Ovary (tissue), 7 donors: ENCODE measurements at regions not wholly inside any gene's neighbourhood (a gene's known extent, or its start where the extent isn't known, plus 50 kb on each side); places are given as distances from the start of the nearest gene placed in this dataset.

Experiments
- DNase-seq, 5 donors: peaks; one replicate each; pipeline ENCODE4 v3.0.0-alpha.2; 2019 to 2020
- H3K27ac ChIP-seq, 2 donors: fragments of 200-600 bp; one replicate each; pipeline versions ENCODE4 v1.5.1 to v1.8.0; 2019 to 2022
- H3K27me3 ChIP-seq: fragments of 200-600 bp; one replicate; pipeline ENCODE4 v1.8.0; 2022
- H3K36me3 ChIP-seq: fragments of 200-600 bp; sonication (generic); one replicate; pipeline ENCODE4 v1.5.1; 2019
- H3K4me1 ChIP-seq: one replicate; pipeline ENCODE4 v1.8.1; 2013; ENCODE audit warnings: mild to moderate bottlenecking, moderate library complexity; ENCODE audit not compliant: insufficient read depth
- H3K4me3 ChIP-seq: fragments of 200-600 bp; sonication (generic); one replicate; pipeline ENCODE4 v1.5.1; 2017
- H3K9me3 ChIP-seq, 2 donors: fragments of 200-600 bp in 1 of 2; sonication (generic) in 1 of 2; one replicate each; pipeline versions ENCODE4 v1.5.1 to v1.8.1; 2013 to 2019; ENCODE audit warnings: mild to moderate bottlenecking in 1 of 2, moderate library complexity in 1 of 2
- CTCF ChIP-seq, 3 donors: fragments of 450-650 bp in 2 of 3; fragments of 200-600 bp in 1 of 3; IDR thresholded peaks; one replicate each; pipeline versions ENCODE4 v1.5.1 to v1.8.0; 2016 to 2022; ENCODE audit warnings: antibody characterized with exemption in 3 of 3, mild to moderate bottlenecking in 1 of 3
- EP300 ChIP-seq: sonication (generic); formaldehyde crosslinking; IDR thresholded peaks from one replicate; pipeline ENCODE4 v1.6.1; 2017; ENCODE audit warnings: antibody characterized with exemption
- POLR2A ChIP-seq: fragments of 450-650 bp; IDR thresholded peaks from one replicate; pipeline ENCODE4 v1.6.1; 2017; ENCODE audit warnings: antibody characterized with exemption, mild to moderate bottlenecking, moderate library complexity
- WGBS, 3 donors: extraction: QIAGEN DNeasy Blood & Tissue Kit in 1 of 3; methylation state at CpG; one replicate each; pipeline versions ENCODE4 v1.1.5 to v1.1.7; 2013 to 2017; 5-methylcytosine and 5-hydroxymethylcytosine counted together
- intact Hi-C, 4 donors: fragments of 100-400 bp; cut with DNase I; formaldehyde crosslinking; loops; one replicate each; pipeline versions ENCODE4 v1.11.0 to v1.15.1; 2022 to 2023
- donor health status: DM: no; HTN: no; CAD: no; lungs with moderate emphysema.
- donor health status: DM: no; HTN: no; CAD: no.
- donor health status: Bipolar disorder and iron deficiency.
- donor health status: DM: no; HTN: no; CAD: no.
- donor health status: DM: yes; HTN: yes; CAD: no.

- no peak for DNase-seq
- Histone ChIP-seq H3K4me1 (no peaks in the 10 kb centered on the region), H3K36me3 (no peaks in the 10 kb centered on the region), H3K9me3 (no peaks in the 10 kb centered on the region), H3K4me3 (no peak overlapping the region), H3K27ac (no peak overlapping the region), H3K27me3 (no peaks in the 10 kb centered on the region)
- TF ChIP-seq EP300 = no peak
- TF ChIP-seq CTCF (IDR thresholded peaks at IDR 0.05) = no peak
- TF ChIP-seq POLR2A = no peak
- WGBS, 3 donors = 35 to 45% (median 39%) methylated on average over 11 of the region's 11 CpGs
- intact Hi-C loops = no loop called here
These were observed 118.5 kb upstream of the SALL3 start for GRCh38 chr18:78861116-78861515.

DNA sequence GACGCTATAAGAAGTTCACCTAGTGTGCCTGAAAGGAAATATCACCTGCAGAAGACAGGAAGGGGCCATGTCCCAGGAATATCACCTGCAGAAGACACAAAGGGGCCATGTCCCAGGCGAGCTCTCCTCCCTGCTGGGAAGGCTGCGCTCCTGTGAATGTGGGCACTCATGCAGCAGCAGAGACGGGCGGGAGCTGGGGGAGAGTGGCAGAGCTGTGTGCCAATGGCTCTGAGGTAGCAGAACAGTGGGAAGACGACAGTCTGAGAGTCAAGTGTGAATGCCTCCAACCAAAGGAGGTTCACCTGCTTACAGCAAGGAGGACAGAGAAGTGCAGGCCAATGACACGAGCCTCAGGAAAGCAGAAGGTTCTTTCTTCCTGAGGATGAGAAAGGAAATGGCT, 117.9 kb upstream of the SALL3 start:
- Histone ChIP-seq H3K27me3 (no peaks in the 10 kb centered on the region), H3K9me3 (no peaks in the 10 kb centered on the region), H3K36me3 (no peaks in the 10 kb centered on the region), H3K4me3 (no peak overlapping the region), H3K27ac (no peak overlapping the region), H3K4me1 (no peaks in the 10 kb centered on the region)
- no peak for DNase-seq
- WGBS, 3 donors = 65 to 80% (median 69%) methylated on average over 7 of the region's 7 CpGs
- TF ChIP-seq POLR2A (no peak), EP300 (no peak), CTCF (IDR thresholded peaks at IDR 0.05) (no peak)
- intact Hi-C loops = no loop called here

DNA sequence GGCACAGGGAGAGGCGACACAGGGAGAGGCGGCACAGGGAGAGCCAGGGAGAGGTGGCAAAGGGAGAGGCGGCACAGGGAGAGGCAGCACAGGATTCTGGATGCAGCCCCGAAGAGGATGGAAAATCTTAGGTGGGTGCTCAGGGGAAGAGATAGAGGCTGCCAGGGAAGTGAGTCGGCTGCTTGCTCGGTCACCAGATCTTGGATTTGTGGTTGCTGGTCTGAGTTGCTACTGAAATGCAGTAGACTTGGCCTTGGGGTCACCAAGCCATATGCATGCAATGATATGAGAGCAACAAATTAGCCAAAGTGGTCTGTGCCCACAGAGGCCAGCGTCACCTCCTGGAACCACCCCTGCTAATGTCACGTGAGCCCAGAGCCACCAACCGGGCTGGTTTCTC, 117.2 kb upstream of the SALL3 start:
- no peak for DNase-seq
- 88 to 91% (median 89%) methylated on average over 9 of the region's 9 CpGs for WGBS, 3 donors

GRCh38 chr18:78865056-78865598, 114.5 kb upstream of the SALL3 start:
- DNase-seq = no peak
- intact Hi-C loops = no loop called here
- Histone ChIP-seq H3K4me3 (no peak overlapping the region), H3K4me1 (no peaks in the 10 kb centered on the region), H3K27ac (no peak overlapping the region), H3K27me3 (no peaks in the 10 kb centered on the region), H3K36me3 (no peaks in the 10 kb centered on the region), H3K9me3 (no peaks in the 10 kb centered on the region)
- TF ChIP-seq EP300 (no peak), POLR2A (no peak), CTCF (IDR thresholded peaks at IDR 0.05) (no peak)
- WGBS, 3 donors = 58 to 65% (median 63%) methylated on average over 5 of the region's 5 CpGs

More for the DNA sequence above, 117.2 kb upstream of the SALL3 start:
- Histone ChIP-seq H3K4me1 (no peaks in the 10 kb centered on the region), H3K36me3 (no peaks in the 10 kb centered on the region), H3K27me3 (no peaks in the 10 kb centered on the region), H3K4me3 (no peak overlapping the region), H3K27ac (no peak overlapping the region), H3K9me3 (no peaks in the 10 kb centered on the region)
- intact Hi-C loops = no loop called here
- TF ChIP-seq POLR2A = no peak
- no peak for TF ChIP-seq CTCF (IDR thresholded peaks at IDR 0.05)
- TF ChIP-seq EP300 = no peak
